ENCODE measurements at regions not wholly inside any gene's neighbourhood (a gene's known extent, or its start where the extent isn't known, plus 50 kb on each side); places are given as distances from the start of the nearest gene placed in this dataset.
"Not testable (repeated sequence)": the region's sequence is repeated elsewhere in the genome, so short reads cannot be mapped to it uniquely, and the experiment has no call there.

- DNase-seq (ENCODE audit: low spot score): no peak
- H3K27me3 ChIP-seq (replicated peaks; ENCODE audit: insufficient read depth, low read depth, low read length, poor library complexity): no peaks in the 10 kb centered on the region
- intact Hi-C loops (cut with micrococcal nuclease; ENCODE audit: unreplicated experiment): no loop called here
- ChIA-PET CTCF (no interaction called here), POLR2A (ENCODE audit: low non-redundant PET) (no interaction called here)
- peaks cover 5% of the 10 kb centered on the region for H3K9me3 ChIP-seq (ENCODE audit: low read depth, low read length, poor library complexity, severe bottlenecking)
- no peak overlapping the region for H3K27ac ChIP-seq (ENCODE audit: low read depth, low read length, poor library complexity, severe bottlenecking)
- H3K4me1 ChIP-seq (ENCODE audit: insufficient read depth, low read length, poor library complexity, severe bottlenecking): no peaks in the 10 kb centered on the region
- BruUV-seq (replicated peaks): no TSS peak
- H3K4me3 ChIP-seq (ENCODE audit: low read depth, low read length, poor library complexity, severe bottlenecking): no peak overlapping the region
- H3K36me3 ChIP-seq (ENCODE audit: insufficient read depth, low read length, poor library complexity, severe bottlenecking): no peaks in the 10 kb centered on the region
- TF ChIP-seq CTCF (conservative IDR thresholded peaks at IDR 0.05; ENCODE audit: low read depth, low read length) (no peak), EZH2 (IDR thresholded peaks at IDR 0.05; ENCODE audit: borderline replicate concordance, low read depth, low read length, poor library complexity, severe bottlenecking) (no peak)
Observed at GRCh38 chr3:194262925-194263305, 88.2 kb downstream of the CPN2 start.

GRCh38 chr3:194264631-194265504 is 86.3 kb downstream of the CPN2 start:
- DNase-seq (ENCODE audit: low spot score); CTCF ChIA-PET; H3K4me3 ChIP-seq (ENCODE audit: low read depth, low read length, poor library complexity, severe bottlenecking); H3K9me3 ChIP-seq (ENCODE audit: low read depth, low read length, poor library complexity, severe bottlenecking); intact Hi-C loops (cut with micrococcal nuclease; ENCODE audit: unreplicated experiment); H3K27ac ChIP-seq (ENCODE audit: low read depth, low read length, poor library complexity, severe bottlenecking); H3K27me3 ChIP-seq (replicated peaks; ENCODE audit: insufficient read depth, low read depth, low read length, poor library complexity); POLR2A ChIA-PET (ENCODE audit: low non-redundant PET); H3K36me3 ChIP-seq (ENCODE audit: insufficient read depth, low read length, poor library complexity, severe bottlenecking); BruUV-seq (replicated peaks); H3K4me1 ChIP-seq (ENCODE audit: insufficient read depth, low read length, poor library complexity, severe bottlenecking): not testable (repeated sequence)

GRCh38 chr3:194265505-194265892 is 85.6 kb downstream of the CPN2 start:
- Histone ChIP-seq H3K4me3 (ENCODE audit: low read depth, low read length, poor library complexity, severe bottlenecking) (no peak overlapping the region), H3K27me3 (replicated peaks; ENCODE audit: insufficient read depth, low read depth, low read length, poor library complexity) (no peaks in the 10 kb centered on the region), H3K9me3 (ENCODE audit: low read depth, low read length, poor library complexity, severe bottlenecking) (no peaks in the 10 kb centered on the region), H3K27ac (ENCODE audit: low read depth, low read length, poor library complexity, severe bottlenecking) (no peak overlapping the region), H3K36me3 (ENCODE audit: insufficient read depth, low read length, poor library complexity, severe bottlenecking) (no peaks in the 10 kb centered on the region), H3K4me1 (ENCODE audit: insufficient read depth, low read length, poor library complexity, severe bottlenecking) (no peaks in the 10 kb centered on the region)
- intact Hi-C loops (cut with micrococcal nuclease; ENCODE audit: unreplicated experiment): no loop called here
- DNase-seq (ENCODE audit: low spot score): no peak
- ChIA-PET CTCF (no interaction called here), POLR2A (ENCODE audit: low non-redundant PET) (no interaction called here)
- TF ChIP-seq CTCF (conservative IDR thresholded peaks at IDR 0.05; ENCODE audit: low read depth, low read length) (no peak), EZH2 (IDR thresholded peaks at IDR 0.05; ENCODE audit: borderline replicate concordance, low read depth, low read length, poor library complexity, severe bottlenecking) (no peak)
- no TSS peak for BruUV-seq (replicated peaks)

Data from A673 (cell line).